SK-N-MC (cell line): ENCODE measurements at regions not wholly inside any gene's neighbourhood (a gene's known extent, or its start where the extent isn't known, plus 50 kb on each side); places are given as distances from the start of the nearest gene placed in this dataset.

Experiments
- DNase-seq: peaks from one replicate; pipeline ENCODE4 v3.0.0-alpha.2; 2011; ENCODE audit warnings: low read depth, low spot score
- H3K27ac ChIP-seq: fragments of 200-600 bp; sonication (generic); 2 replicates; pipeline ENCODE4 v1.5.1; 2016; ENCODE audit warnings: mixed run types
- H3K36me3 ChIP-seq: fragments of 200-600 bp; sonication (generic); 2 replicates; pipeline ENCODE4 v1.6.1; 2017; ENCODE audit warnings: antibody characterized with exemption, low read length, mixed read lengths; ENCODE audit not compliant: insufficient read depth
- H3K4me3 ChIP-seq: fragments of 200-600 bp; sonication (generic); 2 replicates; pipeline ENCODE4 v1.5.1; 2016
- H3K9ac ChIP-seq: fragments of 200-600 bp; sonication (generic); 2 replicates; pipeline ENCODE4 v1.8.0; 2017; ENCODE audit warnings: mixed run types, mixed read lengths; ENCODE audit not compliant: insufficient read length
- H3K9me3 ChIP-seq: fragments of 200-600 bp; sonication (generic); 2 replicates; pipeline ENCODE4 v1.6.1; 2017; ENCODE audit warnings: low read depth, mild to moderate bottlenecking, antibody characterized with exemption, low read length, moderate library complexity, mixed read lengths
- EZH2 ChIP-seq: fragments of 200-600 bp; sonication (generic); IDR thresholded peaks from one replicate; pipeline ENCODE4 v1.6.1; 2017; ENCODE audit warnings: antibody characterized with exemption
- FOXP2 ChIP-seq: optimal IDR thresholded peaks from 2 replicates; pipeline ENCODE3; 2011; ENCODE audit warnings: mild to moderate bottlenecking, moderate library complexity; ENCODE audit not compliant: insufficient read depth; ENCODE audit errors: extremely low read length, control extremely low read depth
- POLR2AphosphoS5 ChIP-seq: IDR thresholded peaks from 2 replicates; pipeline ENCODE4 v1.6.1; 2012; ENCODE audit warnings: mild to moderate bottlenecking, low read depth, low read length, borderline replicate concordance

GRCh38 chr9:82082563-82082962, 94.0 kb downstream of the SPATA31D1 start:
- no peaks in the 10 kb centered on the region for H3K36me3 ChIP-seq
- DNase-seq = no peak
- H3K4me3 ChIP-seq = no peak overlapping the region
- H3K9ac ChIP-seq = no peak overlapping the region
- H3K27ac ChIP-seq = no peak overlapping the region
- TF ChIP-seq FOXP2 (no peak), POLR2AphosphoS5 (no peak), EZH2 (no peak)
- H3K9me3 ChIP-seq = no peaks in the 10 kb centered on the region

- no peak overlapping the region for H3K4me3 ChIP-seq
- no peak overlapping the region for H3K27ac ChIP-seq
- no peaks in the 10 kb centered on the region for H3K9me3 ChIP-seq
- H3K9ac ChIP-seq = no peak overlapping the region
- no peaks in the 10 kb centered on the region for H3K36me3 ChIP-seq
- DNase-seq = no peak
- TF ChIP-seq FOXP2 (no peak), EZH2 (no peak), POLR2AphosphoS5 (no peak)
Observed at GRCh38 chr9:82088591-82088990, 100.0 kb downstream of the SPATA31D1 start.

- no peak overlapping the region for H3K27ac ChIP-seq
- no peaks in the 10 kb centered on the region for H3K9me3 ChIP-seq
- H3K9ac ChIP-seq = no peak overlapping the region
- no peak overlapping the region for H3K4me3 ChIP-seq
- H3K36me3 ChIP-seq = no peaks in the 10 kb centered on the region
- TF ChIP-seq FOXP2 (no peak), EZH2 (no peak), POLR2AphosphoS5 (no peak)
- no peak for DNase-seq
Observed at GRCh38 chr9:82090046-82090445, 101.5 kb downstream of the SPATA31D1 start.

DNA sequence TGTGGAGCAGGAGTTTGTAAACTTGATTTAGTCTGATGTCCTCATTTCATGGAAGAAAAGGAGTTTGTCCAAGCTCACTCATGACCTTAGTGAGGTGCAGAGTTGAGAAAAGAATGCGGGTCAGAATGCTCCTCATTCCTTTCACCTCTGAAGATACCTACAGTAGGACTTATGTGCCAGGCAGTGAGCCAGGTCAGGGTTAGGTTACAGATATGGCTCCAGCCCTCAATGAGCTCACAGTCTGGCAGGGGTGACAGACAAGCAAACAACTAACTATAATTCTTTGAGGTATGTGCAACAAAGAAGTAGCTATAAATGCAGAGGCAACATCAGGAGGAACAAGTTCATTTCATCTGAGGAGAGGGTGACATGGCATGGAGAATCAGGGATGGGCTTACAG, 102.5 kb downstream of the SPATA31D1 start:
- H3K4me3 ChIP-seq = no peak overlapping the region
- no peak overlapping the region for H3K9ac ChIP-seq
- no peak for TF ChIP-seq POLR2AphosphoS5
- TF ChIP-seq EZH2 = no peak
- TF ChIP-seq FOXP2 = no peak
- no peak overlapping the region for H3K27ac ChIP-seq
- DNase-seq = no peak
- no peaks in the 10 kb centered on the region for H3K36me3 ChIP-seq
- no peaks in the 10 kb centered on the region for H3K9me3 ChIP-seq

DNA sequence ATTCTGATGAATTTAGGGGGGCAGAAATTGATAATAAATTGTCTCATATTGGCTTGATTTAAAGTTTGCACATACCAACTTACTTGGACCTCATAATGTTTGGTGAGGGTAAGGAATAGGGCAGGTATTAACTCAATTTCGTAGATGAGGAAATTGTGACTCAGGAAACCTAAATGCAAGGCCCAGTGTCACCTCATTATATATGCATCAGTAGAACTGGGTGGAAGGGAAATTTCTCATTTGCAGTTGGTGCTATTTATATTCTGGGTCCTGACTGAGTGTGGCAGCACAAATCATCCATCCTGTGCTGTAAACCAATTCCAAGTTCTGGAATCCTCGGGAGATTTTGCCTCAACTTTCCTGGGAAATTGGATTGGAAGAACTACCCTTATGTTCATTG, 103.0 kb downstream of the SPATA31D1 start:
- Histone ChIP-seq H3K36me3 (no peaks in the 10 kb centered on the region), H3K4me3 (no peak overlapping the region), H3K9me3 (no peaks in the 10 kb centered on the region), H3K27ac (no peak overlapping the region), H3K9ac (no peak overlapping the region)
- TF ChIP-seq FOXP2 (no peak), POLR2AphosphoS5 (no peak), EZH2 (no peak)
- DNase-seq = no peak

- no peak overlapping the region for H3K27ac ChIP-seq
- H3K36me3 ChIP-seq = no peaks in the 10 kb centered on the region
- TF ChIP-seq POLR2AphosphoS5 (no peak), EZH2 (no peak), FOXP2 (no peak)
- H3K4me3 ChIP-seq = no peak overlapping the region
- no peak for DNase-seq
- H3K9me3 ChIP-seq = no peaks in the 10 kb centered on the region
- H3K9ac ChIP-seq = no peak overlapping the region
Observed at GRCh38 chr9:82101475-82101874, 112.9 kb downstream of the SPATA31D1 start.

DNA sequence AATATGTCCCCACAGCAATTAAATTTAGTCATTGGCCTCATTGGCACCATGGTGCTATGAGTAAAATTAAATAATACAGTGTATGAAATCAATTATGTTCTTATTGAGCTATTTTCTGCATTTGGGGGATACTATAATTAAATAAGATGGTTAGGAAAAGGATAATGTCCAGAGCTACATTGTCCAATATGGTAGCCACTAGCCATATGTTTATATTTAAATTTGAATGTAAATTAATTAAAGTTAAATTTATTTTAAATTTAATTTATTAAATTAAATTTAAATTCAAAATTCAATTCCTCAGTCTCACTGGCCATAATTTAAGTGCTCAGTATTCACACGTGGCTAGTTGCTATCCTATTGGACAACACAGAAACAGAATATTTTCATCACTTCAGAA, 115.7 kb downstream of the SPATA31D1 start:
- no peak overlapping the region for H3K4me3 ChIP-seq
- H3K27ac ChIP-seq = no peak overlapping the region
- H3K36me3 ChIP-seq = no peaks in the 10 kb centered on the region
- DNase-seq = no peak
- TF ChIP-seq EZH2 (no peak), FOXP2 (no peak), POLR2AphosphoS5 (no peak)
- no peaks in the 10 kb centered on the region for H3K9me3 ChIP-seq
- H3K9ac ChIP-seq = no peak overlapping the region

GRCh38 chr9:82105729-82106128, 117.2 kb downstream of the SPATA31D1 start:
- H3K9me3 ChIP-seq = no peaks in the 10 kb centered on the region
- TF ChIP-seq FOXP2 = no peak
- no peak for TF ChIP-seq POLR2AphosphoS5
- no peak for TF ChIP-seq EZH2

GRCh38 chr9:82106536-82106935, 118.0 kb downstream of the SPATA31D1 start:
- Histone ChIP-seq H3K9me3 (no peaks in the 10 kb centered on the region), H3K9ac (no peak overlapping the region), H3K36me3 (no peaks in the 10 kb centered on the region), H3K4me3 (no peak overlapping the region), H3K27ac (no peak overlapping the region)
- TF ChIP-seq POLR2AphosphoS5 (no peak), FOXP2 (no peak), EZH2 (no peak)
- no peak for DNase-seq

More at GRCh38 chr9:82105729-82106128, 117.2 kb downstream of the SPATA31D1 start:
- no peak for DNase-seq
- Histone ChIP-seq H3K4me3 (no peak overlapping the region), H3K9ac (no peak overlapping the region), H3K27ac (no peak overlapping the region), H3K36me3 (no peaks in the 10 kb centered on the region)

- no peak for DNase-seq
- no peak overlapping the region for H3K27ac ChIP-seq
- H3K9ac ChIP-seq = no peak overlapping the region
- TF ChIP-seq POLR2AphosphoS5 (no peak), EZH2 (no peak), FOXP2 (no peak)
- no peak overlapping the region for H3K4me3 ChIP-seq
- H3K9me3 ChIP-seq = no peaks in the 10 kb centered on the region
- no peaks in the 10 kb centered on the region for H3K36me3 ChIP-seq
Observed at GRCh38 chr9:82108474-82108873, 119.9 kb downstream of the SPATA31D1 start.
